IMR-90 (cell line): ENCODE measurements at regions not wholly inside any gene's neighbourhood (a gene's known extent, or its start where the extent isn't known, plus 50 kb on each side); places are given as distances from the start of the nearest gene placed in this dataset.

Source experiments
- ATAC-seq: fragments of 200-7000 bp; cut with Tn5 transposase; 2 replicates; pipeline ENCODE4 v1.9.1; 2020; ENCODE audit warnings: low read depth, mild to moderate bottlenecking, moderate library complexity
- BruUV-seq: library from RNA; stranded (reverse); fragments of 400-500 nt; replicated peaks from 2 replicates; lab custom pipeline; 2021; lab: Mats Ljungman, UMichigan
- CTCF ChIA-PET: fragments of 300-600 bp; formaldehyde crosslinking; extraction: SDS; loops from one replicate; lab custom pipeline; 2021; ENCODE audit warnings: antibody characterized with exemption; lab: Yijun Ruan, JAX
- POLR2A ChIA-PET: fragments of 300-600 bp; sonication (Branson Sonifier 250); formaldehyde crosslinking; loops from one replicate; lab custom pipeline; 2022; ENCODE audit warnings: antibody characterized with exemption; ENCODE audit not compliant: unreplicated experiment; lab: Charles Lee
- DNase-seq: peaks from one replicate; pipeline ENCODE4 v3.0.0; 2013
- H2AFZ ChIP-seq: replicated peaks from 2 replicates; pipeline ENCODE3; 2013; ENCODE audit warnings: low read length, mild to moderate bottlenecking; ENCODE audit not compliant: poor library complexity
- H2AK5ac ChIP-seq: 2 replicates; pipeline ENCODE4 v1.6.1; 2013; ENCODE audit warnings: low read depth, low read length, inconsistent platforms
- H2AK9ac ChIP-seq: replicated peaks from 2 replicates; pipeline ENCODE3; 2013; ENCODE audit warnings: mild to moderate bottlenecking, low read depth, low read length, moderate library complexity; ENCODE audit not compliant: poor library complexity
- H2BK120ac ChIP-seq: 2 replicates; pipeline ENCODE4 v1.6.1; 2013; ENCODE audit warnings: low read depth, low read length, inconsistent platforms
- H2BK15ac ChIP-seq: 3 replicates; pipeline ENCODE4 v1.6.1; 2013; ENCODE audit warnings: low read depth, low read length, inconsistent platforms
- H2BK20ac ChIP-seq: 2 replicates; pipeline ENCODE4 v1.6.1; 2013; ENCODE audit warnings: low read depth, mild to moderate bottlenecking, inconsistent platforms, low read length, moderate library complexity
- H2BK5ac ChIP-seq: 2 replicates; pipeline ENCODE4 v1.6.1; 2013; ENCODE audit warnings: mild to moderate bottlenecking, low read depth, low read length, inconsistent platforms; ENCODE audit not compliant: poor library complexity, severe bottlenecking
- H3K14ac ChIP-seq: replicated peaks from 2 replicates; pipeline ENCODE4 v1.6.1; 2013; ENCODE audit warnings: low read depth, low read length, inconsistent platforms
- H3K18ac ChIP-seq: 2 replicates; pipeline ENCODE4 v1.6.1; 2013; ENCODE audit warnings: low read depth, low read length, control low read depth
- H3K23ac ChIP-seq: 2 replicates; pipeline ENCODE4 v1.6.1; 2013; ENCODE audit warnings: low read depth, low read length, inconsistent platforms
- H3K27ac ChIP-seq: 2 replicates; pipeline ENCODE4 v1.5.1; 2013; ENCODE audit warnings: mild to moderate bottlenecking, control low read depth, low read length; ENCODE audit not compliant: insufficient read depth
- H3K27me3 ChIP-seq: 2 replicates; pipeline ENCODE4 v1.6.1; 2013; ENCODE audit warnings: low read length; ENCODE audit not compliant: control insufficient read depth, insufficient read depth
- H3K36me3 ChIP-seq: 2 replicates; pipeline ENCODE4 v1.6.1; 2013; ENCODE audit warnings: low read length, mixed read lengths; ENCODE audit not compliant: control insufficient read depth, insufficient read depth
- H3K4ac ChIP-seq: 2 replicates; pipeline ENCODE4 v1.6.1; 2013; ENCODE audit warnings: low read depth, low read length, inconsistent platforms
- H3K4me1 ChIP-seq: 2 replicates; pipeline ENCODE4 v1.6.1; 2013; ENCODE audit warnings: low read length, mixed read lengths; ENCODE audit not compliant: control insufficient read depth, insufficient read depth
- H3K4me2 ChIP-seq: 2 replicates; pipeline ENCODE4 v1.6.1; 2013; ENCODE audit warnings: low read depth, mild to moderate bottlenecking, control low read depth, low read length, moderate library complexity
- H3K4me3 ChIP-seq: 2 replicates; pipeline ENCODE4 v1.5.1; 2013; ENCODE audit warnings: low read depth, mild to moderate bottlenecking, control low read depth, low read length, moderate library complexity; ENCODE audit not compliant: insufficient read depth
- H3K56ac ChIP-seq: 2 replicates; pipeline ENCODE4 v1.6.1; 2013; ENCODE audit warnings: low read length, inconsistent platforms; ENCODE audit not compliant: insufficient read depth; ENCODE audit errors: extremely low read depth
- H3K79me1 ChIP-seq, 2 experiments: 2 replicates each; pipeline ENCODE4 v1.6.1; 2013; ENCODE audit warnings: low read length in 2 of 2, inconsistent platforms in 1 of 2, low read depth in 1 of 2
- H3K9ac ChIP-seq: 2 replicates; pipeline ENCODE4 v1.6.1; 2013; ENCODE audit warnings: low read depth, low read length, control low read depth
- H3K9me1 ChIP-seq: 2 replicates; pipeline ENCODE4 v1.6.1; 2013; ENCODE audit warnings: low read length, inconsistent platforms; ENCODE audit not compliant: insufficient read depth
- H3K9me3 ChIP-seq: 2 replicates; pipeline ENCODE4 v1.6.1; 2013; ENCODE audit warnings: low read length; ENCODE audit not compliant: control insufficient read depth, insufficient read depth
- H4K20me1 ChIP-seq: 2 replicates; pipeline ENCODE4 v1.6.1; 2013; ENCODE audit warnings: low read length, inconsistent platforms; ENCODE audit not compliant: insufficient read depth
- H4K5ac ChIP-seq: 2 replicates; pipeline ENCODE4 v1.6.1; 2013; ENCODE audit warnings: mild to moderate bottlenecking, low read depth, low read length, control low read depth
- H4K8ac ChIP-seq, 2 experiments: 2 replicates each; pipeline ENCODE4 v1.6.1; 2013; ENCODE audit warnings: low read depth in 2 of 2, low read length in 2 of 2, control low read depth in 1 of 2, inconsistent platforms in 1 of 2
- H4K91ac ChIP-seq: 2 replicates; pipeline ENCODE4 v1.6.1; 2013; ENCODE audit warnings: low read depth, low read length, inconsistent platforms; ENCODE audit not compliant: insufficient read depth
- MAZ ChIP-seq: IDR thresholded peaks from 2 replicates; pipeline ENCODE4 v1.6.1; 2012; ENCODE audit warnings: low read depth, mild to moderate bottlenecking, low read length, improper control_type of control experiment, moderate library complexity, borderline replicate concordance
- WGBS, 2 experiments: methylation state at CpG; one replicate each; pipeline versions ENCODE4 v1.1.5 to v1.1.7; 2013; ENCODE audit warnings: missing lambda C conversion rate in 2 of 2; ENCODE audit not compliant: insufficient read length in 1 of 2; ENCODE audit errors: extremely low coverage in 2 of 2; 5-methylcytosine and 5-hydroxymethylcytosine counted together
- dilution Hi-C: fragments of 300-500 bp; cut with HindIII; formaldehyde crosslinking; loops from one replicate; pipeline ENCODE4 v1.14.3; 2018; ENCODE audit warnings: low sequenced_read_pairs; ENCODE audit not compliant: unreplicated experiment
- in situ Hi-C: fragments of 300-500 bp; cut with MboI; formaldehyde crosslinking; loops from 3 replicates; pipeline ENCODE4 v1.14.3; 2019; ENCODE audit warnings: low sequenced_read_pairs, inconsistent platforms, mixed read lengths
- intact Hi-C: fragments of 100-400 bp; cut with micrococcal nuclease; formaldehyde crosslinking; loops from 2 replicates; pipeline ENCODE4 v1.10.0; 2022

- Histone ChIP-seq H2AK5ac (no peak overlapping the region), H3K4me1 (no peaks in the 10 kb centered on the region), H3K27ac (no peak overlapping the region), H3K4ac (no peak overlapping the region), H3K14ac (no peak overlapping the region), H3K56ac (no peak overlapping the region), H3K23ac (no peak overlapping the region), H3K79me1 (no peaks in the 10 kb centered on the region), H3K4me2 (no peak overlapping the region), H3K36me3 (no peaks in the 10 kb centered on the region), H3K18ac (no peak overlapping the region), H4K5ac (no peak overlapping the region), H3K9me1 (no peaks in the 10 kb centered on the region), H4K8ac (no peak overlapping the region), H3K4me3 (no peak overlapping the region), H2BK5ac (no peak overlapping the region), H4K20me1 (no peaks in the 10 kb centered on the region), H2AK9ac (no peak overlapping the region), H3K9me3 (no peaks in the 10 kb centered on the region), H2BK15ac (no peak overlapping the region), H2BK120ac (no peak overlapping the region), H2BK20ac (no peak overlapping the region), H3K27me3 (peaks cover 5% of the 10 kb centered on the region), H3K9ac (no peak overlapping the region), H2AFZ (no peak overlapping the region), H4K91ac (no peak overlapping the region)
- ChIA-PET CTCF (interaction anchor here (0.6 kb wide), 1 partner anchor 904 kb away, joined by 5 read pairs; no protein-coding TSS in a partner anchor), POLR2A (no interaction called here)
- ATAC-seq (no peak), DNase-seq (no peak)
- BruUV-seq: no TSS peak
- in situ Hi-C loops (no loop called here), dilution Hi-C loops (no loop called here), intact Hi-C loops (no loop called here)
- no peak for TF ChIP-seq MAZ
- 68% methylated on average over 2 of the region's 4 CpGs; no CpG with 5 or more reads in 1 of the 2 experiments for WGBS, 2 experiments
These were observed 149.5 kb upstream of the RBBP8 start for GRCh38 chr18:22783662-22784076.
